ENCODE measurements at regions not wholly inside any gene's neighbourhood (a gene's known extent, or its start where the extent isn't known, plus 50 kb on each side); places are given as distances from the start of the nearest gene placed in this dataset.

DNA sequence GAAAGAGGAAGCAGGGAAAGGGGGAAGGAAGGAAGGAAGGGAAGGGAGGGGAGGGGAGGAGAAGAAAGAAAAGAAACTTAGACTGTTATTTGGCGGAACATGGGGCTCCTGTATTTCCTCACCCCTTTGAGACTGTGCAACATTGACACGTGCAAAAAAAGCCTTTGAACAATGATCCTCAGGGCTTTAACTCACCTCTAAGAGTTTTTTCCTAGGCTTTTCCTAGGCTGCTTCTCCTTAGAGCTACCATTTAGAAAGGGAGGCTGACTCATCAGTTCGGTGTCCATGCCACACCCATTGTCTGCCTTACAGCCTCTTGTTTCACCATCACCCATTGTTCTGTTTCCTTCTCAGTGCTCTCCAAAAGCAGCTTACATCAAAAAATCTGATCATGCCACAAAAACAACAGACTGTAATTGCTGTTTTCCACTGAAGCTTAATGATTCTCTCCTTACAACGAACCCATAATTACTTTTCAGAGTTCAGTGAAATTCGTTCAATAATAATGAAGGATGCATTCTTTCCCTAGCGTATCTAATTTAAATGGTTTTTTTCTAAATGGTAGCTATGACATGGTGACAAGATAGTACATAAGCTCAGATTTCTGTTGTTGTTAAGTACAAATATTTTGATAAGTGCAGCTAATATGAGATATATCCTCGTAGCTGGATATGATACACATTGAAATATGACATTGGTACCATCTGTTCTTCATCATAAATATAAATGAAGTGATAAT is 90.8 kb downstream of the PRLHR start:
- peak; percentile 64 for DNase-seq (ENCODE audit: low read depth)
- no peak for TF ChIP-seq MYC (IDR thresholded peaks at IDR 0.05; ENCODE audit: low read depth, low read length)
- TF ChIP-seq POLR2A (IDR thresholded peaks at IDR 0.05; ENCODE audit: extremely low read depth, insufficient read length) = no peak
- no peak for TF ChIP-seq CTCF (IDR thresholded peaks at IDR 0.05; ENCODE audit: low read depth, low read length)
- TF ChIP-seq MAX (IDR thresholded peaks at IDR 0.05; ENCODE audit: low read depth, low read length) = no peak

GRCh38 chr10:118504044-118504443 is 91.4 kb downstream of the PRLHR start:
- TF ChIP-seq MAX (IDR thresholded peaks at IDR 0.05; ENCODE audit: low read depth, low read length) = no peak
- TF ChIP-seq CTCF (IDR thresholded peaks at IDR 0.05; ENCODE audit: low read depth, low read length) = no peak
- TF ChIP-seq POLR2A (IDR thresholded peaks at IDR 0.05; ENCODE audit: extremely low read depth, insufficient read length) = no peak
- TF ChIP-seq MYC (IDR thresholded peaks at IDR 0.05; ENCODE audit: low read depth, low read length) = no peak
- DNase-seq (ENCODE audit: low read depth) = no peak
- no peak overlapping the region for H3K4me3 ChIP-seq (ENCODE audit: low read depth, low read length)

More for the DNA sequence above, 90.8 kb downstream of the PRLHR start:
- no peak overlapping the region for H3K4me3 ChIP-seq (ENCODE audit: low read depth, low read length)

DNA sequence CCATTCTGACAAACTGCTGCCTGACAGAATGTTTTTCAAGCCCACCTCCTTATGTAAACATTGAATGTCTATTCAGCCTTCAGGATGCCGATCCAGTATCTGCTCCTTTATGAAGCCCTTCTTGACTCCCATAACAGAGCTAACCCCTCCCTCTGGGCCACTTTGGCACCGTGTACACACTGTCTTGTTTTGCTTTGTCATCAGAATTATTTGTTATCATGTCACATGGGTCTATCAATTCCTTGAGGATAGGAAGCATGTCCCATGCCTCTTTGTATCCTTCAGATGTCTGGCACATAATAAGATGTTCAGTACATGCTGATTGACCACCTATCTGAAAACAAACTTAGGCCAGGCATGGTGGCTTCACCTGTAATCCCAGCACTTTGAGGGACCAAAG is 92.3 kb downstream of the PRLHR start:
- H3K4me3 ChIP-seq (ENCODE audit: low read depth, low read length) = no peak overlapping the region
- DNase-seq (ENCODE audit: low read depth) = no peak
- no peak for TF ChIP-seq CTCF (IDR thresholded peaks at IDR 0.05; ENCODE audit: low read depth, low read length)
- TF ChIP-seq MYC (IDR thresholded peaks at IDR 0.05; ENCODE audit: low read depth, low read length) = no peak
- no peak for TF ChIP-seq MAX (IDR thresholded peaks at IDR 0.05; ENCODE audit: low read depth, low read length)
- TF ChIP-seq POLR2A (IDR thresholded peaks at IDR 0.05; ENCODE audit: extremely low read depth, insufficient read length) = no peak

DNA sequence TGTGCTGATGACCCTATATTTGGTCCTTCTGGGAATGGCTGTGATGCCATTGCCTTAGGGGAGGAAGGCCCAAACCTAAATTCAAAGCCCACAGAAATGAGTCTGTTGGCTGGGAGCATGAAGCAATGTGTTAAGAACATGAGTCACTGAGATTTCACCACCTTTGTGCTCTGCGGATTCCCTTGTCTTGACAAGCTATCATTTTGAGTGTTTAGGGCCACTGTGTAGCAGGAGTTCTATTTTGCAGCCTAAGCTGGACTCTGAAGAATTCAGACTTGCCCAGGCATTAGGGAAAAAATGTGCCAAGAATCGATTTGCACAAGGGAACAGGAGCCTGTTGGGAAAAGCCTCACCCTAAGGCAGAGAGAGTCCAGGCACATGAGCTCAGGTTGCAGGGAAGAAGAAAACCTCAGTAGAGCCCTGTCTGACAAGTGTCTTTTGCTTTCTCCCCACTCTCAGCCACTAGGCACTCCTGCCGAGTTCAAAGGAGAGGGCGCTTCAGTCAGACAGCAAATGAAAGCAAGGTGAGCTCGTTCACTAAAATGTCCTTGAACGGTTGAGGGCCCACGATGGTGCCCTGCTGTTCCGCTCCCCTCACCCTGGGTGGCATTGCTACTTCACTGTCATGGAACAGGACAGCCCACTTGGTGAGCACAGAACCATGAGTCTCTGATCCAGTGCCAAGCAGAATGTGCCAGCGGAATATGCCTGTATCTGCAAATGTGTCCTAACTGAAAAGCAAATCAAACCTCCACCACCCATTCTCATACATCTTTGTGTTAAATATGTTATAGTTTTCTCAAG is 93.6 kb downstream of the PRLHR start:
- H3K4me3 ChIP-seq (ENCODE audit: low read depth, low read length) = no peak overlapping the region
- TF ChIP-seq MYC (IDR thresholded peaks at IDR 0.05; ENCODE audit: low read depth, low read length) (peak; percentile 45), CTCF (IDR thresholded peaks at IDR 0.05; ENCODE audit: low read depth, low read length) (no peak)
- peak; percentile 83 for DNase-seq (ENCODE audit: low read depth)

DNA sequence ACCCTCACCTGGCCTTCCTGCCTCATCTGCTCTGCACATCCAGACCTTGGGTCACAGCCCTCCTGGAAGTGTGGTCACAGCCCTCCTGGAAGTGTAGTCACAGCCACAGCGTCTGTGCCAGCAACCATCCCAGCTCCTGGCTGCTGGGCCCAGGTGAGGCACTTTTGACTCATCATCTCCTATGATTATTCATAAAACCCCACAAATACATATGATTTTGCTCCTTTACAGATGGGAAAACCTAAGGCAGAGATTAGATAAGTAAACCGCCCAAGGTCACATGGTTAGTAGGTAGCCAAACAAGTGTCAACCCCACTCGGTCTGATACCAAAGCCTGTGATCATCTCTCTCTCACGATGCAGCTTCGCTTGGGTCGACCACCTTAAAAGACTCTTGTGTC is 94.3 kb downstream of the PRLHR start:
- no peak for DNase-seq (ENCODE audit: low read depth)
- no peak for TF ChIP-seq MYC (IDR thresholded peaks at IDR 0.05; ENCODE audit: low read depth, low read length)
- TF ChIP-seq MAX (IDR thresholded peaks at IDR 0.05; ENCODE audit: low read depth, low read length) = no peak
- TF ChIP-seq POLR2A (IDR thresholded peaks at IDR 0.05; ENCODE audit: extremely low read depth, insufficient read length) = no peak
- no peak for TF ChIP-seq CTCF (IDR thresholded peaks at IDR 0.05; ENCODE audit: low read depth, low read length)
- H3K4me3 ChIP-seq (ENCODE audit: low read depth, low read length) = no peak overlapping the region
